LNCaP clone FGC (cell line): ENCODE measurements at regions not wholly inside any gene's neighbourhood (a gene's known extent, or its start where the extent isn't known, plus 50 kb on each side); places are given as distances from the start of the nearest gene placed in this dataset.

Experiments used
- DNase-seq: peaks from one replicate; pipeline ENCODE4 v3.0.0-alpha.2; 2011; ENCODE audit warnings: low read depth
- H3K4me3 ChIP-seq: 2 replicates; pipeline ENCODE4 v1.5.1; 2011; ENCODE audit warnings: mild to moderate bottlenecking, low read depth, low read length, control low read depth
- CTCF ChIP-seq: IDR thresholded peaks from 2 replicates; pipeline ENCODE4 v1.5.1; 2012; ENCODE audit warnings: mild to moderate bottlenecking; ENCODE audit not compliant: control insufficient read depth, insufficient read depth; ENCODE audit errors: extremely low read depth

- DNase-seq: no peak
- H3K4me3 ChIP-seq: no peak overlapping the region
- no peak for TF ChIP-seq CTCF
These were observed 339.9 kb downstream of the SEC14L1 start for GRCh38 chr17:77480509-77481215.

GRCh38 chr17:77481476-77482374, 341.0 kb downstream of the SEC14L1 start:
- H3K4me3 ChIP-seq: no peak overlapping the region
- no peak for DNase-seq
- TF ChIP-seq CTCF: no peak

GRCh38 chr17:77482375-77483127, 341.8 kb downstream of the SEC14L1 start:
- no peak overlapping the region for H3K4me3 ChIP-seq
- no peak for TF ChIP-seq CTCF
- DNase-seq: no peak

- H3K4me3 ChIP-seq: no peak overlapping the region
- DNase-seq: no peak
- TF ChIP-seq CTCF: no peak
These were observed 342.4 kb downstream of the SEC14L1 start for GRCh38 chr17:77483128-77483598.

GRCh38 chr17:77484111-77484510, 343.3 kb downstream of the SEC14L1 start:
- no peak overlapping the region for H3K4me3 ChIP-seq
- no peak for DNase-seq
- no peak for TF ChIP-seq CTCF

GRCh38 chr17:77485089-77485833, 344.5 kb downstream of the SEC14L1 start:
- no peak for TF ChIP-seq CTCF
- DNase-seq: no peak
- H3K4me3 ChIP-seq: no peak overlapping the region
